Fibroblast of villous mesenchyme (primary cell): ENCODE measurements at regions not wholly inside any gene's neighbourhood (a gene's known extent, or its start where the extent isn't known, plus 50 kb on each side); places are given as distances from the start of the nearest gene placed in this dataset.

Experiments
- DNase-seq: peaks from one replicate; pipeline ENCODE4 v3.0.0-alpha.2; 2010; ENCODE audit warnings: low read depth
- H3K4me3 ChIP-seq: 2 replicates; pipeline ENCODE4 v1.5.1; 2011; ENCODE audit warnings: low read depth, mild to moderate bottlenecking, low read length
- TF ChIP-seq, protein P1 (sequence below): IDR thresholded peaks from 2 replicates; pipeline ENCODE4 v1.5.1; 2012; ENCODE audit warnings: low read depth, mild to moderate bottlenecking, low read length; ENCODE audit not compliant: insufficient read depth

DNA sequence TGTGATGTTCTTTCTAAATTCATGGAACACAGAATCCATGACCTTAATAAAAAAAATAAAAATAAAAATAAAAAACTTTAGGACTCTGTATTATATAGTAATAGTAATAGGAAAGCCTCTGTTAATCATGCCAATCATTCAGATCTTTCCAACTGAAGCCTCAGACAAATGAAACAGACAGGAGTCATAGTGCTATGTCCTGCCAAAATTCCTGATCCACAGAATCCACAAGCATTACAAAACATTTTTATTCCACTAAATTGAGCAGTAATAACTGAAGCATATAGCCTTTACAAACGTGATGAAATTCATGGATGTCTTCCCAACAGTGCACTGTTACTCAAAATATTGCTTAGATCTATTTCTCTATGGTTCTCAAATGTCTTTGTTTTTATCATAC is 820.6 kb upstream of the PCDH9 start:
- no peak overlapping the region for H3K4me3 ChIP-seq
- TF ChIP-seq, protein P1, sequence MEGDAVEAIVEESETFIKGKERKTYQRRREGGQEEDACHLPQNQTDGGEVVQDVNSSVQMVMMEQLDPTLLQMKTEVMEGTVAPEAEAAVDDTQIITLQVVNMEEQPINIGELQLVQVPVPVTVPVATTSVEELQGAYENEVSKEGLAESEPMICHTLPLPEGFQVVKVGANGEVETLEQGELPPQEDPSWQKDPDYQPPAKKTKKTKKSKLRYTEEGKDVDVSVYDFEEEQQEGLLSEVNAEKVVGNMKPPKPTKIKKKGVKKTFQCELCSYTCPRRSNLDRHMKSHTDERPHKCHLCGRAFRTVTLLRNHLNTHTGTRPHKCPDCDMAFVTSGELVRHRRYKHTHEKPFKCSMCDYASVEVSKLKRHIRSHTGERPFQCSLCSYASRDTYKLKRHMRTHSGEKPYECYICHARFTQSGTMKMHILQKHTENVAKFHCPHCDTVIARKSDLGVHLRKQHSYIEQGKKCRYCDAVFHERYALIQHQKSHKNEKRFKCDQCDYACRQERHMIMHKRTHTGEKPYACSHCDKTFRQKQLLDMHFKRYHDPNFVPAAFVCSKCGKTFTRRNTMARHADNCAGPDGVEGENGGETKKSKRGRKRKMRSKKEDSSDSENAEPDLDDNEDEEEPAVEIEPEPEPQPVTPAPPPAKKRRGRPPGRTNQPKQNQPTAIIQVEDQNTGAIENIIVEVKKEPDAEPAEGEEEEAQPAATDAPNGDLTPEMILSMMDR, result no peak
- DNase-seq, result no peak

GRCh38 chr13:68048802-68049359 is 818.7 kb upstream of the PCDH9 start:
- H3K4me3 ChIP-seq, result no peak overlapping the region
- no peak for DNase-seq
- TF ChIP-seq, protein P1, result no peak

- no peak overlapping the region for H3K4me3 ChIP-seq
- TF ChIP-seq, protein P1, result no peak
- DNase-seq, result no peak
These were observed 817.8 kb upstream of the PCDH9 start for GRCh38 chr13:68047889-68048288.

DNA sequence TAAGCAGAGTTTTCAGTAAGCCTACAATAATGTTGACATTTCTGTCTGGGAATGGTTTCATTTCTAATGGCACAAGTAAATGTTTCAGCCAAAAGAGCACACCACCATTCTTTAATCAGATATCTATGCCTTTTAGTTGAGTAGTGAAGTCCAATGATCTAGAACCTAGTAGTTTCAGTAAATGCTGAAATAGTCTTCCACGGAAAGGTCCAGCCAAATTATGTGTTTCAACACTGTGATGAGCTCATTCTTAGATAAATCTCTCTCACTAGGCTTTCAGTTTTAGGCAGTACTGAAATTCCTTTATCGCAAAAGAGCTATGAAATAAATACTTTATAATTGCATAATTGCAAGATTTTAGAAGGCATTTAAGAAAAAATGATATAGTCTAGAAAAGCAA is 816.8 kb upstream of the PCDH9 start:
- no peak overlapping the region for H3K4me3 ChIP-seq
- no peak for DNase-seq
- TF ChIP-seq, protein P1, result no peak

DNA sequence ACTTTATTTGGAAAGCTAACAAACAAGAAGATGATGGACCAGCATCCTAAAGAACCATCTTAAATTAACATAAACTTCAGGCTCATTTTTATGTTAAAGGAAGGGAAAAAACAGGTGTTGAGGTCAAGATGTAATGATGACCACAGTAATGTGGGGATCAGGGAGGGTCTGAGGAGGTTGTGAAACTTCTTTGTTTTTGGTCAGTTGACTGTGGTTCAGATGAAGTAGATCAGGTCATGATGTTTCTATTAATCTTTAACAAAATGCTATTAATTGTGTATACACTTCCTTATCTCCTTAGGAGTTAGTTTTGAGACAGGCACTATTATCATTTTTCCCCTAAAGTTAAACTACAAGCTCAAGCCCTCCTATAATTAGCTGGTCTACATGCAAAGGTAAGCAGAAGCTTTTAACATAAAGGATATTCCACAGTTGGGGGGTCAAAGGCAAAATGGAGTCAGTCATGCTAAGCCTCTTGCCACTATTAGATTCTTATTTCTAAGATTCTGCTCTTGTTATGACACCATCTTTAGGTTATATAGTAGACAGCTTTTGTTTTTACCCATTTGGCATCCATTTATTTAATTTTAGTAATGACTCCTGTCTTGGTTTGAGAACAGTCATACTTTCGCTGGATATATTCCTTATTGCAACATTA is 800.1 kb upstream of the PCDH9 start:
- no peak for DNase-seq
- H3K4me3 ChIP-seq, result no peak overlapping the region
- TF ChIP-seq, protein P1, result no peak

DNA sequence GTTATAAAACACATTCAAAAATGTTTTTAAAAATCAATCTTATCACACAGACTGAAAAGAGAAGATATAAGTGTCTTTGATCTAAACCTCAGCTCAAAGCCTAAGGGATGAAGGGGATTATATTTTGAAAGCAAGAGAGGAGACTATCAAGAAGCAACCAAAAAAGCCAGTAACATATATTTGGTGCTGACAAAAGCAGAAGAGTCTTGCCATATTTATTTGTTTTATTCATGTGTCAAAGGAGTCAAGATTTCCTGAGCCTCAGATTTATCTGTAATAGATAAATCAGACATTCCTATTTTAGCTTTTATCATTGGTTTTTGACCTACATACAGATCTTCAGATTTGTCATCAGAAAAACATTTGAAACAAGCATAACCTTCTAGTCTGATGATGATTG is 798.6 kb upstream of the PCDH9 start:
- H3K4me3 ChIP-seq, result no peak overlapping the region
- TF ChIP-seq, protein P1, result no peak
- no peak for DNase-seq

- no peak for DNase-seq
- TF ChIP-seq, protein P1, result no peak
- H3K4me3 ChIP-seq, result no peak overlapping the region
These were observed 797.2 kb upstream of the PCDH9 start for GRCh38 chr13:68027306-68027705.
